ENCODE measurements at regions not wholly inside any gene's neighbourhood (a gene's known extent, or its start where the extent isn't known, plus 50 kb on each side); places are given as distances from the start of the nearest gene placed in this dataset.

DNA sequence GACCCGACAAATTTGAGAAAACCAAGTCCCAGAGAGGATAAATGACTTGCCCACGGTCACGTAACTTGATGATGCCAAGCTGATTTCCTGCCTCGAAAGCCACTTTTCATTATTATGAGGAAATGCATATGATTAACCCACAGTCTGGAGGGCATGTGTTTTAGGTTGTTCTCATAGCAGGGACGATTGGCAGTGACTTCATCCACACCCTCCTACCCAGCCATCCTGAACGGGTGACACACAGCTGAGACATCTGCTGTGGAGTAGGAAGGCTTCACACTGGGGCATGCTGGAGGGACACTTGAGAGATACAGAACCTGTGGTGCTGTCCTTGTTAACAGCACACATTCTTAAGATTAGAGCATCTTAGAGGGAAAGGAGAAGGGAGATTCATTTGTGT lies 65.4 kb upstream of the WDFY2 start:
- peak; percentile 51 for DNase-seq

DNA sequence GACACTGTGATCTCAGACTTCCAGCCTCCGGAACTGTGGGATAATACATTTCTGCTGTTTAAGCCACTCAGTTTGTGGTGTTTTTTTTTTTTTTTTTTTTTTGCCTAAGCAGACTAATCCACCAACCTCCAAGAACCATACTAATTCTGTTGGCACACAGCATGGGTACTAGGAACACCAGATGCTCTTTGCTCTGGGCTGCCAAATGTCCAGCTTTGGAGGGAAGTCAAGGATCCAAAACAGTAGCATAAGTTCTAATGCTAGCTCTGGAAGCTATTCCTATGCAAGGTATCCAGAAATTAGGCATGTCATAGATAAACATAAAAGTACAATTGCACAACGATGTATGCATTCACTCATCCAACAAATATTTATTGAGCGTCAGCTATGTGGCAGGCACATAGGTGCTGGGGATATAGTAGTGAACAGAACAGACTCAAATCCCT lies 64.5 kb upstream of the WDFY2 start:
- DNase-seq = peak; percentile 46

DNA sequence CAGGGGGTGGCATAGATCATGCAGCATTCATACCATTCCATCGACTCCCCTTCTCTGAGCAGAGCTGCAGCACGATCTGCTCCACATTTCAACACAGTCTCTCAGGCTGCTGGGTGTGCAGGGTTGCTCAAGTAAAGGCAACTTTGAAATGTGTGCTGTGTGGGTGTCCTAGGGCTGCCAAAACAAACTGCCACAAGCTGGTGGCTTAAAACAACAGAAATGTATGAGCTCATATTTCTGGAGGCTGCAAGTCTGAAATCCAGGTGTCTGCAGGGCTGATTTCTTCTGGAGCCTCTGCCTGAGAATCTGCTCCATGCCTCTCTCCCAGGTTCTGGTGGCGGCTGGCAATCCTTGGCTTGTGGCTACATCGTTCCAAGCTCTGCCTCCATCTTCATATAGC lies 63.7 kb upstream of the WDFY2 start:
- DNase-seq = peak; percentile 36

DNA sequence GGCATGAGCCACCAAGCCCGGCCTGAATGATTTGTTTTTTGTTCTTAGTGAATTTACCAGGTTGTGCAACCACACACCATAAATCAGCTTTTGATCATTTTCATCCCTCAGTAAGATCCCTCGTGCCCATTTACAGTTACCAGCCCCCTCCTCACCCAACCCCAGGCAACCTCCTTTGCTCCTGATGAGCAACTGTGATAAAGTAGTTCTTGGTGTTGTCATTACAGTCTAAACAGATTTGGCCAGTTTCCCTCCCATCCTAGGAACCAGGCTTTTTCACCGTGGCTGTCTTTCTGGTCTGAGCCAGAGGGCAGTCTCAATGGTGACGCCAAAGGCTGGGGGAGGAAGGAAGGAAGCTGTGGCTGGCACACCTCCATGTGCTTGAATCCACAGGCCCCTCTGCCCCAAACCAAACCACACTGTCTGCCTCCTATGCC lies 61.2 kb upstream of the WDFY2 start:
- DNase-seq = no peak

DNA sequence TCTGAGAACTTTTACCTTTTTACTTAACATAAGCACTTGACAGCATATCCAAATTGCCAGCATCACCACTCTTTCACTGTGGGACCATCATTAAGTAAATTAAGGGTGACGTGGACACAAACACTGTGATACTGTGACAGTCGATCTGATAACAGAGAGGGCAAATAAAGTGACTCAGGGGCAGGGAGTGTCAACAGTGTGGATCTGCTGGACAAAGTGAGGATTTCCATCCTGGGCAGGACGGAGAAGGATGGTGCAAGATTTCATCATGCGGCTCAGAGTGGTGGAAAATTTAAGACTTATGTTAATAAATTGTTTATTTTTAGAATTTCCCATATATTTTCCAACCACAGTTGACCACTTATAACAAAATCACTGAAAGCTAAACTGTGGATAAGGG lies 60.0 kb upstream of the WDFY2 start:
- no peak for DNase-seq

DNA sequence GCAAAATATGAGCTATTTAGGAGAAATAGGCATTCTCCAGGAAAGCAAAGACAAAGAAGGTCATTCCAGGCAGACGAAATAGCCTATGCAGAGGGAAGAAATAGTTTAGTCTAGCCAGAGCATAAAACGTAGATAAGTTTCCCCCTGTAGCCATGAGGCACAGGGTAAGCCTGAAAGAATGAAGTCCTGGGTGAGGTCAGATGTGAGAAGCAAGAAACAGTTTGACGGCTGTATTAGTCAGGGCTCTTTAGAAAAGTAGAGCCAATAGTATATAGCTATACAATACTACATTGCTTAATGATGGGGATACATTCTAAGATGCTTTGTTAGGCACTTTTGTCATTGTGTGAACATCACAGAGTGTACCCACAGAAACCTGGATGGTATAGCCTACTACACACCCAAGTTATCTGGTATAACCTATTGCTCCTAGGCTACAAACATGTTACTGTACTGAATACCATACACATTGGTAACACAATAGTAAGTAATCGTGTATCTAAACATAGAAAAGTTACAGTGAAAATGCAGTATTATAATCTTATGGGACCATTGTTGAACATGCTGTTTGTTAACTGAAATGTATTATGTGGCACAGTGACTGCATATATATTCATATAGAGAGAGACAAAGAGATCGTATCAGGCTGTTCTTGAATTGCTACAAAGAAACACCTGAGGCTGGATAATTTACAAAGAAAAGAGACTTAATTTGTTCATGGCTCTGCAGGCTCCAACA lies 59.3 kb upstream of the WDFY2 start:
- no peak for DNase-seq

DNA sequence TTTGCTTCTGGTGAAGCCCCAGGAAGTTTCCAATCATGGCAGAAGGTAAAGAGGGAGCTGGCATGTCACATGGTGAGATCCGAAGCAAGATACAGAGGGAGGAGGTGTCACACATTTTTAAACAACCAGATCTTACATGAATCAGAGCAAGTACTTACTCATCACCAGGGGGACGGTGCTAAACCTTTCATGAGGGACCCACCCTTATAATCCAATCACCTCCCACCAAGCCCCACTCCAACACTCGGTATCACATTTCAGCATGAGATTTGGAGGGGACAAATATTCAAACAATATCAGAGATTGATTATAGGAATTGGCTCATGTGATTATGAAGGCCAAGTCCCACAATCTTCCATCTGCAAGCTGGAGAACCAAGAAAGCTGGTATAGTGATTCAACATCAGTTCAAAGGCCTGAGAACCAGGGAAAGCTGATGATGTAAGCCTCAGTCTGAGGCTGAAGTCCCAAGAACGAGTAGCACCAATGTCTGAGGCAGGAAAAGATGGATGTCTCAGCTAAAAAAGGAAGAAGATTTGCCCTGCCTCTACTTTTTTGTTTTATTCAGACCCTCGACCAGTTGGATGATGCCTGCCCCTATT lies 58.6 kb upstream of the WDFY2 start:
- no peak for DNase-seq

DNA sequence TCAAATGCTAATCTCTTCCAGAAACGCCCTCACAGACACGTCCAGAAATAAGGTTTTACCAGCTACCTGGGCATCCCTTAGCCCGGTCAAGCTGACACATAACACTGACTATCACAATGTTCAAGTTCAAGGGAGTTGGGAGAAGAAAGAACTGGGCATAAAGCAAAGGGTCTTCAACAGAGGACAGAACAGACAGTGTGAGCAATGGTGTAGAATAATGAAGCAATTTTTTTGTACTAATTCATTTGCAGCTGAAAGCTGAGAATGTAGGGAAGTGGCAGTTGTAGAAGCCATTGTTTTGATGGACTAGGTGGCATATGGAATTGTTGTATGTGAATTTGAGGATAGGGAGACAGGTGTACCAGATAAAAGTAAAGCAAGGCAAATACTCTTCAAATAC lies 58.1 kb upstream of the WDFY2 start:
- DNase-seq = no peak

DNA sequence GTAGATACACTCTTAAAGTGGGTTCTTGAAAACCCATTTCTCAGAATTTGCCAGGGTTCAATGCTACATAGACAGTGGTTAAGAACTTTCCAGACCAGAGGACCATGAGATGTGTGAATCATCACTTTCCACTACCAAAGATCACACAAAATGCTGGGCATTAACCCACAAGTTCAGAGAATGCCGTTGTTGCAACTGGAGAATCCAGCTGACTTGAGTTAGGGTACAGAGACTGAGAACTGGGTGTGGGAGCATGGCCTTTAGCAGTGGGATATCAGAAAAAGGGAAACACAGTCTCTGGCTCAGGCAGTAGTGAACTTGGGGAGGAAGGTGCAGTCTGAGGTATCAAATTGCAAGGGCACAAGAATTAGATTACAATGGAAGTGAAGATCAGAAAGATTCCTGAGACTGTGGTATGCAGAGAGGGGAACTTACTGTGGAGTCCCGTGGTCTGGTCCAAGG lies 51.5 kb upstream of the WDFY2 start:
- DNase-seq = no peak

DNA sequence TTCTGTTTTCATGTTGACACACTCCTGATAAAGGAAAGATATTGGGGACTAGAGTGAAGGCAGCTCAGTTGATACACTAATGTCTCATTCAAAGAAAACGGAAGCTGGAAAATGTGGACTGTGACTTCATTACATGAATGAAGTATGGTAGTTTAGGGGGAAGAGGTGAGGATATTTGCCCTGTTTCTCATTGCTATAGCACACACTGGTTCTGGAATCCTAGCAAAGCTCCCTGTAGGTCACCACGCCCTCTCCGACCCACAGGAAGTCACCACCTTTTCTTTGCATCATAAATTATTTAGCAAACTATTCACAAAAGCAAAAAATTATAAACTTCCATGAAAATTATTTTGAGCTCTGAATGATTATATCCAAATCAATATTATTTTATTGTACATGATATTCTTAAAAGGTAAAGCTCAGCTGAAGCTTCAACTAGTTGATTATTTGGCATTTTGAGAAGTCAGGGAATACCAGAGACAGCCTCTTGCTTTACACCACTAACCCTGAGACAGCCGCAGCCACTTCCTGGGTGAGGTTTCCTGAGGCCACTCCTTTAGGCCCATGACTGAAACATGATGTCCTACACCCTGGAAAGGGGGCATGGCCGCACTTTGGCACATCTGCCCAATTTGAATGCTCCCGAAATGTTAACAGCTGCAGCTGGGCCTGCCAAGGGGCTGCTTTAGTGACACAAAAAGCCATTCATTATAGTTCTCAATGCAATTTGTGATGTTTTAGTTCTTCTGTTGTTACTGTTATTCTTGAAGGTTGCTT lies 50.0 kb upstream of the WDFY2 start:
- no peak for DNase-seq

All from NCI-H1694 (cell line).